Peyer's patch (tissue), 4 donors: ENCODE measurements at regions not wholly inside any gene's neighbourhood (a gene's known extent, or its start where the extent isn't known, plus 50 kb on each side); places are given as distances from the start of the nearest gene placed in this dataset.

ENCODE experiments used
- POLR2A ChIP-seq, 2 donors: fragments of 450-650 bp; IDR thresholded peaks; one replicate each; pipeline ENCODE4 v1.5.1; 2017; ENCODE audit warnings: antibody characterized with exemption in 2 of 2, mild to moderate bottlenecking in 2 of 2, moderate library complexity in 2 of 2
- TF ChIP-seq, protein P1 (sequence below), 6 experiments: fragments of 450-650 bp in 4 of 6; fragments of 200-600 bp in 2 of 6; sonication (generic) in 1 of 6; IDR thresholded peaks; one replicate each; pipeline ENCODE4 v1.5.1; 2017 to 2019; ENCODE audit warnings: antibody characterized with exemption in 6 of 6, mild to moderate bottlenecking in 3 of 6, moderate library complexity in 1 of 6

DNA sequence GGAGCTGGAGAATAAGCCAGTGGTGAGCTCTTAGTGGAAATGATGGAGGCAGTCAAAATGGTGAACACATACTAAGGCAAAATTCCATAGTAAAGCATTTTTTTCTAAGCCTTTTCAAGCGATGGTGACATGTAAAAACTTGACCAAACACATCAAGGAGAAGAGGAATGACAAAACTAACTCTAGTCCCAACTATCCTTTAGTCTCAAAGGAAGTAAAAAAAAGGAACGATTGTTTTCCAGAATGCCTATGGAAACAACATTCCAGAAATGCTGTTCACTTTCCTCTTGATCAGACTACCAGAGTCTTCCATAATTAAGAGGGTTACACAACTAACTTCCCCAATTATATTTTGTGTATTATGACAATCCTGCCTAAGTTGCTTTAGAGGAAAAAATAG lies 715.6 kb downstream of the EPHA4 start:
- TF ChIP-seq POLR2A (IDR thresholded peaks at IDR 0.05) = no peak
- TF ChIP-seq, protein P1, sequence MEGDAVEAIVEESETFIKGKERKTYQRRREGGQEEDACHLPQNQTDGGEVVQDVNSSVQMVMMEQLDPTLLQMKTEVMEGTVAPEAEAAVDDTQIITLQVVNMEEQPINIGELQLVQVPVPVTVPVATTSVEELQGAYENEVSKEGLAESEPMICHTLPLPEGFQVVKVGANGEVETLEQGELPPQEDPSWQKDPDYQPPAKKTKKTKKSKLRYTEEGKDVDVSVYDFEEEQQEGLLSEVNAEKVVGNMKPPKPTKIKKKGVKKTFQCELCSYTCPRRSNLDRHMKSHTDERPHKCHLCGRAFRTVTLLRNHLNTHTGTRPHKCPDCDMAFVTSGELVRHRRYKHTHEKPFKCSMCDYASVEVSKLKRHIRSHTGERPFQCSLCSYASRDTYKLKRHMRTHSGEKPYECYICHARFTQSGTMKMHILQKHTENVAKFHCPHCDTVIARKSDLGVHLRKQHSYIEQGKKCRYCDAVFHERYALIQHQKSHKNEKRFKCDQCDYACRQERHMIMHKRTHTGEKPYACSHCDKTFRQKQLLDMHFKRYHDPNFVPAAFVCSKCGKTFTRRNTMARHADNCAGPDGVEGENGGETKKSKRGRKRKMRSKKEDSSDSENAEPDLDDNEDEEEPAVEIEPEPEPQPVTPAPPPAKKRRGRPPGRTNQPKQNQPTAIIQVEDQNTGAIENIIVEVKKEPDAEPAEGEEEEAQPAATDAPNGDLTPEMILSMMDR (IDR thresholded peaks at IDR 0.05) = no peak
